HUES6 (cell line): ENCODE measurements at regions not wholly inside any gene's neighbourhood (a gene's known extent, or its start where the extent isn't known, plus 50 kb on each side); places are given as distances from the start of the nearest gene placed in this dataset.

Experiments used
- H3K27ac ChIP-seq: 2 replicates; pipeline ENCODE4 v1.7.0; 2013; ENCODE audit warnings: low read depth, mild to moderate bottlenecking, low read length, inconsistent platforms
- H3K27me3 ChIP-seq: 2 replicates; pipeline ENCODE4 v1.6.1; 2013; ENCODE audit warnings: low read length; ENCODE audit not compliant: control insufficient read depth, insufficient read depth
- H3K36me3 ChIP-seq: 2 replicates; pipeline ENCODE4 v1.6.1; 2013; ENCODE audit warnings: low read length; ENCODE audit not compliant: control insufficient read depth, insufficient read depth
- H3K4me1 ChIP-seq: 2 replicates; pipeline ENCODE4 v1.6.1; 2013; ENCODE audit warnings: low read length; ENCODE audit not compliant: control insufficient read depth, insufficient read depth
- H3K4me3 ChIP-seq: 2 replicates; pipeline ENCODE4 v1.5.1; 2013; ENCODE audit warnings: low read depth, low read length
- H3K9ac ChIP-seq: one replicate; pipeline ENCODE4 v1.6.1; 2013; ENCODE audit warnings: mild to moderate bottlenecking, low read length
- H3K9me3 ChIP-seq: 2 replicates; pipeline ENCODE4 v1.6.1; 2013; ENCODE audit warnings: low read depth, low read length; ENCODE audit not compliant: control insufficient read depth, insufficient read depth

DNA sequence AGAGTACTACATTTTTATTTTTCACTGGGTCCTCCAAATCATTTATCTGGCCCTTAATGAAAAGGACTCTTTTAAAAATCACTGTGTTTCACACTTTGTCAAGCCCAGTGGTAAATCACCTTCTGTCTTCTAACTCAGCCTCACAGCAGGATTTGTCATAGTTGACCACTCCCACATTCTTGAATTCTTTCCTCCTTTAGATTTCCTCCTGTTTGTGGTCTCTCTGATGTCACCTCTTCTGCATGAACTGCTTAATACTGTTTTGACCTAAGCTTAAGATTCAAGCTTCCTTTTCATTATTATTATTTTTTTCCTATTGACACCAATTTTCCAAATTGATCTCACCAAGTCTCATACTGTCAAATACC lies 899.8 kb upstream of the MIR17HG start:
- H3K4me1 ChIP-seq = peaks cover 19% of the 10 kb centered on the region; the same call in 1 of the 2 replicates
- H3K27me3 ChIP-seq = no peaks in the 10 kb centered on the region
- 0 out of 2 replicates have a peak, but pooled peaks cover 3% of the 10 kb centered on the region for H3K9me3 ChIP-seq
- H3K27ac ChIP-seq = no peak overlapping the region; the same call in 1 of the 2 replicates
- H3K9ac ChIP-seq = no peak overlapping the region
- no peak overlapping the region for H3K4me3 ChIP-seq
- H3K36me3 ChIP-seq = no peaks in the 10 kb centered on the region

- H3K4me1 ChIP-seq = peaks cover 19% of the 10 kb centered on the region; the same call in 1 of the 2 replicates
- H3K27ac ChIP-seq = no peak overlapping the region
- H3K9me3 ChIP-seq = 0 out of 2 replicates have a peak, but pooled peaks cover 3% of the 10 kb centered on the region
- H3K36me3 ChIP-seq = no peaks in the 10 kb centered on the region
- no peak overlapping the region for H3K9ac ChIP-seq
- H3K27me3 ChIP-seq = no peaks in the 10 kb centered on the region
- no peak overlapping the region for H3K4me3 ChIP-seq
Measured at GRCh38 chr13:90448466-90449037, 898.9 kb upstream of the MIR17HG start.

GRCh38 chr13:90453342-90453741 lies 894.1 kb upstream of the MIR17HG start:
- Histone ChIP-seq H3K9me3 (no peaks in the 10 kb centered on the region), H3K36me3 (no peaks in the 10 kb centered on the region), H3K27me3 (no peaks in the 10 kb centered on the region), H3K9ac (no peak overlapping the region), H3K27ac (no peak overlapping the region), H3K4me3 (no peak overlapping the region), H3K4me1 (no peaks in the 10 kb centered on the region)

- no peaks in the 10 kb centered on the region for H3K27me3 ChIP-seq
- no peaks in the 10 kb centered on the region for H3K9me3 ChIP-seq
Measured at GRCh38 chr13:90454002-90454636, 893.4 kb upstream of the MIR17HG start.

DNA sequence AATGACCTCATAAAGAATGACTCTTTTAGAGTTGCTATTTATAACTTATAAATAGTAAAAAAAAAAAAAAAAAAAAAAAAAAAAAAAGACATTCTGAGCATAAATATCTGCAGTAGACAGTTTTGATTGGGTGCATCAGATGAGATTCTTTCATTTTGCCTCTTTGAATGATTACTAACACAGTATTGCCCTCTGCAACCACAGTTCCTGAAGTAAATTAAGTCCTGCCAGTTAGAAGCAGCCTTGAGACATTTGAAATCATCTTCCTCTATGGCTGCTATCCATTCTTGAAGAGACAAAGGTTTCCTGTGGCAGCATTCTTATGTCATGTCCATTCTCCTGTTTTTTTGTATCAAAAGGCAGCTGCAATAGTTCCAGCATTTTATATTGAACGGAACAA lies 892.4 kb upstream of the MIR17HG start:
- no peaks in the 10 kb centered on the region for H3K4me1 ChIP-seq
- no peak overlapping the region for H3K4me3 ChIP-seq
- H3K27ac ChIP-seq = no peak overlapping the region
- H3K9me3 ChIP-seq = no peaks in the 10 kb centered on the region
- H3K9ac ChIP-seq = no peak overlapping the region
- H3K27me3 ChIP-seq = no peaks in the 10 kb centered on the region
- no peaks in the 10 kb centered on the region for H3K36me3 ChIP-seq

More at GRCh38 chr13:90454002-90454636, 893.4 kb upstream of the MIR17HG start:
- Histone ChIP-seq H3K9ac (no peak overlapping the region), H3K4me3 (no peak overlapping the region), H3K4me1 (no peaks in the 10 kb centered on the region), H3K36me3 (no peaks in the 10 kb centered on the region), H3K27ac (no peak overlapping the region)

- Histone ChIP-seq H3K36me3 (no peaks in the 10 kb centered on the region), H3K9ac (no peak overlapping the region), H3K27me3 (no peaks in the 10 kb centered on the region), H3K27ac (no peak overlapping the region), H3K9me3 (no peaks in the 10 kb centered on the region), H3K4me3 (no peak overlapping the region), H3K4me1 (no peaks in the 10 kb centered on the region)
Measured at GRCh38 chr13:90455823-90456222, 891.7 kb upstream of the MIR17HG start.

DNA sequence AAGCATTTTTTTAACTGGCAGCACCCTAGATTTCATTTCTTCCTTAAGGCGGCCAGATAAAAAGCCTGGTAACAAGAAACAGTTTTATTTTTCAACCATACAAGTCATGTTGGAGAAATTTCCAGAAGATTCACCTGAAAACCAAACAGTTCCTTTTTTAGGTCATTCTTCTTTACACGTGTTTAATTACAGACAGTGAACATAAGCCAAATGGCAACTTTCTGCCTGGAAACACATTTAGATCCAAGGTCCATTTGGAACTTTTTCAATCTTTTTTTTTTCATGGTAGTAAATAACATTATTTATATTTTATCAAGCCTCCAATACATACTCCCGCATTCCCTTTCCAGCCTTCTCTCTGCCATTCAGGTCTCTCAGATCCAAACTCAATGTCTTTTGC lies 886.1 kb upstream of the MIR17HG start:
- no peaks in the 10 kb centered on the region for H3K9me3 ChIP-seq
- no peaks in the 10 kb centered on the region for H3K36me3 ChIP-seq
- H3K4me3 ChIP-seq = no peak overlapping the region
- no peaks in the 10 kb centered on the region for H3K27me3 ChIP-seq
- no peaks in the 10 kb centered on the region for H3K4me1 ChIP-seq
- H3K27ac ChIP-seq = no peak overlapping the region
- H3K9ac ChIP-seq = no peak overlapping the region

GRCh38 chr13:90477216-90477615 lies 870.3 kb upstream of the MIR17HG start:
- Histone ChIP-seq H3K4me1 (no peaks in the 10 kb centered on the region), H3K27ac (no peak overlapping the region), H3K27me3 (no peaks in the 10 kb centered on the region), H3K9ac (no peak overlapping the region), H3K4me3 (no peak overlapping the region), H3K9me3 (0 out of 2 replicates have a peak, but pooled peaks cover 4% of the 10 kb centered on the region), H3K36me3 (no peaks in the 10 kb centered on the region)

GRCh38 chr13:90483906-90484305 lies 863.6 kb upstream of the MIR17HG start:
- Histone ChIP-seq H3K4me3 (no peak overlapping the region), H3K4me1 (no peaks in the 10 kb centered on the region), H3K9ac (no peak overlapping the region), H3K27ac (no peak overlapping the region), H3K27me3 (no peaks in the 10 kb centered on the region), H3K9me3 (0 out of 2 replicates have a peak, but pooled peaks cover 4% of the 10 kb centered on the region), H3K36me3 (no peaks in the 10 kb centered on the region)

DNA sequence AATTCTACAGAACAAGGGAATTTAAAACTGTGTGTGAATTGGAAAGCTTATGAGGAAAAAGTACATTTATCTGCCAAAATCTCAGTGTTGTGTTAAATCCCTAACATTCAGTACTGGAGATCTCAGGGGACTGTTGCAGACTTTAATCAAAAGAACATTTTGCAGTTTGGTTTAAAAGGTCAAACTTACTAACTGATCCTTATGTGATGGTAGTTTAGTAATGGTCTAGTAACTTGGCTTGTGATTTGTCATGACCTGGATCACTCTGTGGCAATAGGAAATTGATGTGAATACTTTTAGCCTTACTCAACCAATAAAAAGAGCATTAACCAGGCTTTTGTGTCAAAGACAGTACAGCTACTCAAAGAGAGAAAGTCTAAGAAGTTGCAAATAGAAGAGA lies 862.1 kb upstream of the MIR17HG start:
- H3K9ac ChIP-seq = no peak overlapping the region
- H3K9me3 ChIP-seq = 0 out of 2 replicates have a peak, but pooled peaks cover 4% of the 10 kb centered on the region
- no peaks in the 10 kb centered on the region for H3K27me3 ChIP-seq
- H3K4me1 ChIP-seq = no peaks in the 10 kb centered on the region
- no peaks in the 10 kb centered on the region for H3K36me3 ChIP-seq
- H3K4me3 ChIP-seq = no peak overlapping the region
- no peak overlapping the region for H3K27ac ChIP-seq

GRCh38 chr13:90492872-90493271 lies 854.6 kb upstream of the MIR17HG start:
- no peaks in the 10 kb centered on the region for H3K4me1 ChIP-seq
- H3K27ac ChIP-seq = no peak overlapping the region
- no peak overlapping the region for H3K4me3 ChIP-seq
- no peaks in the 10 kb centered on the region for H3K27me3 ChIP-seq
- no peak overlapping the region for H3K9ac ChIP-seq
- no peaks in the 10 kb centered on the region for H3K36me3 ChIP-seq
- no peaks in the 10 kb centered on the region for H3K9me3 ChIP-seq
